ENCODE measurements at regions not wholly inside any gene's neighbourhood (a gene's known extent, or its start where the extent isn't known, plus 50 kb on each side); places are given as distances from the start of the nearest gene placed in this dataset.

DNA sequence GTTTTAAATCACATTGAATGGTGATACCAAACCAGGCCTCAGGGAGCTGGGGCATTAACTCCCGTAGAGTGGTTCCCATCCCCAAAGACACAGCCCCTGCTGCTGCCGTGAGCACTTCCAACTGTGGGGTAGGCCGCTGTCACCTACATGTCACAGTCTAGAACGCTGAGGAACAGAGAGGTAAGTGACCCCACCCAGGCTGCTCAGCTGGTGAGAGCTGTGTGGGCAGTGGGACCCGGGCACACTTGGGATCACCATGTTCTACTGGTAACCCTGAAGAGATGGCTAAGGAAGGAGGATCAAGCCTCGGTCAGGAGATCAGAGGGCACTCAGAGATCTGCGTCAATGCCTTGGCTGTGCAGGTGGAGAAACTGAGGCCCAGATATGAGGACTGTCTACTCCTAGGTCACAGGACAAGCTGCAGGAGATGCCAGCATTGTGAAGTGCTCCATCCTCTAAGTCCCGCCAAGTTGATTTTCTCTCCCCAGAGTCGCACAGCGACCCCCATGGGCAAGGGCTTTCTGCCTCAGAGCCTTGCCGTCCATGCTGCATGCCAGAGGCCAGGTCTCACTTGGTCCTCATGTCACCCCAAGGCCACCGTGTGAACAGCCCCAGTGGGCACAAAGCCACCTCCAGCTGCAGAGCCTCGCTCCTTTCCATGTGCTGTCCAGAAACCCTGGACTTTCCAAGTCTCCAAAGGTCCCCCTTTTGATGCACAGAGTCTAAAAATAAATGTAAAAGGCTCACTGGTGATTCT, 144.2 kb upstream of the OTOS start:
- no peak for DNase-seq (ENCODE audit: low read depth in 2 of 2)

DNA sequence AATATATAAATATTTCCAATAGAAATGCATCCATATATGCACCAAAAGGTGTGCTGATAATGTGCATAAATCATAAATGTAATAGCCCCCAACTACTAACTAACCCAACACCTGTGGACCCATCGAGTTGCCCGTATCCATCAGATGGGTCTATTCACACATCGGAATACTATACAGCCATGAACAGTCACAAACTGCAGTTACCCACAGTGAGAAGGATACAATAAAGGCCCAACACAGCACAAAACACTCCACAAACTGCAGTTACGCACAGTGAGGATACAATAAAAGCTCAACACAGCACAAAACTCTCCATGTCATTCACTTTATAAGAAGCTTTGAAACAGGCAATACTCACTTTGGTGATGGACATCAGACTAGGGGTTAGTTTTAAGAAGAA, 145.3 kb upstream of the OTOS start:
- DNase-seq (ENCODE audit: low read depth in 2 of 2): no peak

DNA sequence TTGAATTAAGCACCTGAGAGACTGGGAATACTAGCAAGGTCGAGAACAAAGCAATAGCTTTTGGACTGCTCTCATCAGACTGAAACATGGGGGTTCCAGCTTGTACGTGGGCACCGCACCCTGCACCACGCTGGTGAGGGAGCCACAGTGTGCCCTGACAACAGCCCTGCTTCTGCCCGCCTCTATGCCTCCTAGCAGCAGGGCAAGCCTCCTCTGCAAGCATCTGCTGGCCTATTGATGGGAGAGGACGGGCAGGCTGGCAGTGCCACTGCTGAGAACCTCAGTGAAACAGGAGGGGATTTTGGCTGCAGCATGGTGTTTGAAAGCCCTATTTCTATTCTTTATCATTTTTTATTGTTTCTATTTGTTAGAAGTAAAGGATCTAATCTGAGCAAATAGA, 146.1 kb upstream of the OTOS start:
- DNase-seq (ENCODE audit: low read depth in 2 of 2): no peak

DNA sequence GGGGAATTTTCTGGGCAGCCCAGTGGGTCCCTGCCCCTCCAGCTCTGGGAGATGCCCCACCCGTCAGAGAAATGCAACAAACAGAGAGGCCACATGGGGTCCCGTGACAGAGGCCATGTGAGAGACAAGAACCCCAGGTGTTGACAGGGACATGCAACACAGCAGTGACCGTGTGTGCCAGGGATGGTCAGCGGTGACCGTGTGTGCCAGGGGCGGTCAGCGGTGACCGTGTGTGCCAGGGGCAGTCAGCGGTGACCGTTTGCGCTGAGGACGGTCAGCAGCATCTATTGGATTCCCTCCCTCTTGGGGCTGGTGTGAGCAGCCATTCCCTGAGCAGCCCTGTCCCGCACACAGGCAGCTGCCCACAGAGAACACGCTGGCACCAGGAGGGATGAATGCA, 146.6 kb upstream of the OTOS start:
- DNase-seq (ENCODE audit: low read depth in 2 of 2): no peak

DNA sequence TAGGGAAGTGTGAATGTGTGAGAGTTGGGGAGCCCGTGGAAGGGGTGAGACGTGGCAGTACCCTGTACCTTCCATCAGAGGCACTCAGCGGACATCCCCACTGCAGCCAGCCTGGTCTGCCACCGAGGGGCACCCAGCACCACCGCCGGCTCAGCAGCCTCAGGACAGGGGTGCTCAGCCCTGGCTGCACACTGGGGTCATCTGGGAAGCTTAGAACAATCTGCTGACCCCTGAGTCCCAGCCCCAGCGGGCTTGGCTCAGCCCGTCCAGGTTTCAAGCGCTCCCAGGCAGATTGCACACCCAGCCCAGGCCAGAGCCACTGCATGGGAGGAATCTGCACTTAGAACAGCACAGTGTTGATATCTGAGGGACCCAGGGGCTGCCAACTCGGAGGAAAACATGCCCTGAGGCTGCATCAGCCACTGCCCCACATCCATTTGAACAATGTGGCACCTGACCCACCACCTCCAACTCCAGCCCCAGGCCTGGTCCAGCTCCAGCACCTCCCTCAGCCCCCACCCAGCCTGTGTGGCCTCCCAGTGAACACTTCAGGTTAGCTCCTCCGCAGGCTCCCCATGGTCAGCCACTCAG, 147.1 kb upstream of the OTOS start:
- no peak for DNase-seq (ENCODE audit: low read depth in 2 of 2)

DNA sequence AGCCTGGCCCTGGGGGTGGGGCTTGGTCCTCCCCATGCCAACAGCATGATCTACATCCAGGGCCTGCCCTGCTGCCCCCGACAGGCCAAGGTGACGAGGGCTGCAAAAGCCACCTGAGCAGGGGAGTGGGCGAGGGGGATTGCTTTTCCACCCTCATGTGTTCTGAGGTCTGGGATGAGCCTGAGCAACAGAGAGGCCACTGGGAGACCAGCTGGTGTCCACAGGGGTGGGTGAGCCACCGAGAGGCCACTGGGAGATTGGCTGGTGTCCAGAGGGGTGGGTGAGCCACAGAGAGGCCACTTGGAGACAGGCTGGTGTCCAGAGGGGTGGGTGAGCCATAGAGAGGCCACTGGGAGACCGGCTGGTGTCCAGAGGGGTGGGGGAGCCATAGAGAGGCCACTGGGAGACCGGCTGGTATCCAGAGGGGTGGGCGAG, 147.4 kb upstream of the GPC1 start:
- DNase-seq (ENCODE audit: low read depth in 2 of 2): no peak

DNA sequence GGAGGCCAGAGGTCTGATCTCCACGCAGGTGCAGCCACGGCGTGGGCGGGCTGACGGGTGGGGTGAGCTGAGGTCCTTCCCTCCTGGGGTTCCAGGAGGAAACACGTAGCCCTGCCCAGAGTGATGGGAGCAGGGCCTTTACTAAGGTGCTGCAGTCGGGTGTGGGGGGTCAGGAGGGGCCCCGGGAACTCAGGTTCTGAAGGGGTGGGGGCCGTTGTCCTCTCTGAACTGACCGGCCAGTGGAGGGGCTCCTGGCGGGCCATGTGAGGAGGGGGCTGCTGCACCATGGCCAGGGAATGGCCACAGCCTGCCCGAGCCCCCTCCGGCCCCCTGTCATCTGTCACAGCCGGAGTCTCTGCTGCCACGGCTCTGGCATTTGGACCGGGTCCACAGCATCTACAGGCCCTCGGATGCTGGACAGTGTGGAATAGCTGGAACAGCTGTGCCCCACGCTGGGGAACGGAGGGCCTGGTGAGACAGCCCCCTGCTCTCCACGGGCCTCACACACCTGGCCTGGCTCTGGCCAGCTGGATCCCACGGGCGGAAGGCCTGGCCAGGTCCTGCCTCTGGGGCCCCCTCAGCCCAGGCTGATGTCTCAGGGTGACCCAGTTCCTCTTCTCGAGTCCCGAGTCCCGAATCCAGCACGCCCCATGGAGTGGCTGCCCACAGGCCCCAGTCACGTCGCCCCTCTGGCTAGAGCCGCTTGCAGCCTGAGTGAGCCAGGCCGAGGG, 145.6 kb upstream of the GPC1 start:
- no peak for DNase-seq (ENCODE audit: low read depth in 2 of 2)

DNA sequence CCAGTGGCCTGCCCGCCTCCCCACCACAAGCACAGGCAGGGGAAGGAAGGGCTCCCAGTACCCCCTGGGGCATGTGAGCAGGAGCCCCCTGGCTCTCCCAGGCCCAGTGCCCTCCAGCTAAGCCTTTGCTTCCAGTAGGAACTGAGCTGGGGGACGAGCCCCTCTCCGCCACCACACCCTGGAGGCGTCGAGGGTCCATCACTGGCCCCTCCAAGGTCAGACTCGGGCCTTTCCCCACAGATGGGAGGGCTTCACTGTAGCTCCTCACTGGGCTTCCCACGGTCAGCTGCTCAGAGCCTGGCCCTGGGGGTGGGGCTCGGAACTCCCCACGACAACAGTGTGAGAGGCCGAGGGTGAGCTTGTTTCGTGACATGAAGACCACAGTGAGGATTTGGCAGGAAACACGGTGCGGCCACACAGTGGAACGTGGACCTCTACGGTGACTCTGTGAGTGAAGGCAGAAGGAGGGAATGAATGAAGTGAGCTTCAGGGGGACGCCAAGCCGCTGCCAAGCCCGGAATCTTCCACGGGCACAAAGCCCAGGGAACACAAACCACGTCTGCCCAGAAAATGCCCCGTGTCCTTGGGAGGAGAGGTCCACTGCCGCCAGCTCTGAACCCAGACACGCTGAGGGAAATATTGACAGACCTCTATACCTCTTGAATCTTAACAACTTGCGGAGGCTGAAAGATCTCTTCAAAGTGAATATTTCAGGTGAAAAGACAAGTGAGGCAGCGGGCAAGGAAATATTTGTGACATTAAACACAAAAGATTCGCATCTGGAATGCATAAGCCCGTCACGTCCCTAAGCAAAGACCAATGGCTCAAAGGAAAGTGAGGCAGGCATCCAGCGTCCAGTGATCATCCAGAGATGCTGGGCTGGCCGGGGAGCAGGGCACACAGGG, 144.8 kb upstream of the GPC1 start:
- no peak for DNase-seq (ENCODE audit: low read depth in 2 of 2)

DNA sequence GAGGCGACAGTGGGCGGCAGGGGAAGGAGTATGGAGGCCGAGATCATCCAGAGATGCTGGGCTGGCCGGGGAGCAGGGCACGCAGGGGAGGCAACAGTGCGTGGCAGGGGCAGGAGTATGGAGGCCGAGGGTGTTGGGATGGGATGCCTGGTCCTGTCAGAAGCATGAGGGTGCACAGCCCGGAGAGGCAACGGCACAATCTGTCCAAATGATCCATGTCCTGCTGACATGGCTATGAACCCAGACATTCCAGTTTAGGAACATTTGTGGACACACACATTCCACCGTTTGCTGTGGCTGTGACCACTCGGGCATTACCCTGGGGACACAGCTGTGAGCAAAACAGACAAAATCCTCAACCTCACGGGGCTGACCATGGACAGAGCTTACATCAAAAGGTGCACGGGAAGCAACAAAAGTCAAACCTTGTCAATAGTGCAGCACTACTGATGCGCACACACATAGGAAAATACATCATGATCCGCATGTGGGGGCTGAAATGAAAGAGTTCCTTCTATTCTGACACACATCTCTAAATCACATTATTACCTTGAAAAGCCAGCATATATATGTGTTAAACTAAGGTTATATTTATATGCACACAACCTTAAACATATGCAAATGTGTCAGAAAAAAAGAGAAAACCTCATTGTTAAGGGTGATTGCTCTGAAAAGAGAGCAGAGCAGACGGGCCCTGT, 144.0 kb upstream of the GPC1 start:
- DNase-seq (ENCODE audit: low read depth in 2 of 2): no peak

DNA sequence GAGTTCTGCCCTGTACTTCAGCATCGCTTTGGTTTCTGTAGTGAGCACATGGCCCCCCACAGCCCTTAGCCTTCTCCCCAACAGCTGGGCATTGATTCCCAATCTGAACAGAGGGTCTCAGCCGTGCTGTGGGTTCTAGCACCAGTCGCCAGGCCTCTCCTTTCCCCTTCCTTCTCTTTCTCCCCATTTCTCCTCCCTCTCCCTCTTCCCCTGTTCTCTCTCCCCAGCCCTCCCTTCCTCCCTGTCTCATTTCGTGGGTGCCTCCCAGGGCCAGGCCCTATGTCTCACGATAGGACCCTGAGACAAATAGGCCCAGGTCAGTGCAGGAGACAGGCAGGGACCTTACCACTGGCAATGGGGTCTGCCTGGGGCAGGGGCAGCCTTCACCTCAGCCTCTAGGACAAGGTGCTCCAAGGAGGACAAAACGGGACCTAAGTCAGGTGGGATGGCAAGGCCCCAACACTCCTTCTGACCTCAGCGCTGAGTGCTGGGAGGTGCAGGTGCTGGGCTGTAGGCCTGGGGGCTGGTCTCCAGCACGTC, 143.4 kb upstream of the GPC1 start:
- DNase-seq (ENCODE audit: low read depth in 2 of 2): no peak

DNA sequence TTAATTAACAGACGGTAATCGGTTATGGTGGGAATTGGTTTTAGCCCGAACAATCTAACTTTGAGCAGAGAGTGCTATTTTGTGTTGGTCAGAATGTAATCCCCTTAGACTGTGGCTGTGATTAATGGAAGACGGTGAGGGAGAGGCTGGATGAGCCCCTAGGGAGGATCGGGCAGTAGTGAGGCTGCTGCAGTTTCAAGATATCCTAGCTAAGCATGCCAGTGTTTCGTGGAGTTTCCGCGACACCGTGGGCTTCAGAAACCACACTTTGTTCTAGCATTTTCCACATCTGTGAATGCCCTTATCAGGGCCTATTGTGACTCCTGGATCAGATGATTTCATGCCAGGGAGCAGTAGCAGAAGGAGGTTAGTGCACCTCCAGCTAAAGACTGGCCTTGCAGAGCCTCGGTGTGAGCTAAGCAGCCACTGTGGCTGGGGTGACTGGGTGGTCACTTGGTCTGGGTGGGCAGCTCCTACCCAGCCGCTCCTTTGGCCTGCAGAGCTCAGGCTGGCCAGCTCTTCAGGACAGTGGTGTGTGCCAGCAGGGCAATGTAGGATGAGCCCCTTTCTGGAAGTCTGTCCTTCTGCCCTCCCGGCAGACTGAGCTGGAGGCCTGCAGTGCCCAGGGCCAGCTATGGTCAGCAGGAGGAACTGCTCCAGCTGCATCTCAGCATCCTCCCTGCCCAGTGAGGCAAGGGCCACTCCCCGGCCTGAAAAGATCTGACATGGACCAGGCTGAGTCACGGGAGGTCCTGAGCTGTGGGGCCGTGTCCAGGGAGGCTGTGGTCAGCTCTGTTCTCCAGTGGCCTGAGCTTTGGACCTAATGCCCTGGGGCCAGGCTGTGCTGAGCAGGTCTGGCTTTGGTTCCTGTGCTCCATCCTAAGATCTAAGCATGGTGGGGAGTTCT, 142.6 kb upstream of the GPC1 start:
- DNase-seq (ENCODE audit: low read depth in 2 of 2): no peak

DNA sequence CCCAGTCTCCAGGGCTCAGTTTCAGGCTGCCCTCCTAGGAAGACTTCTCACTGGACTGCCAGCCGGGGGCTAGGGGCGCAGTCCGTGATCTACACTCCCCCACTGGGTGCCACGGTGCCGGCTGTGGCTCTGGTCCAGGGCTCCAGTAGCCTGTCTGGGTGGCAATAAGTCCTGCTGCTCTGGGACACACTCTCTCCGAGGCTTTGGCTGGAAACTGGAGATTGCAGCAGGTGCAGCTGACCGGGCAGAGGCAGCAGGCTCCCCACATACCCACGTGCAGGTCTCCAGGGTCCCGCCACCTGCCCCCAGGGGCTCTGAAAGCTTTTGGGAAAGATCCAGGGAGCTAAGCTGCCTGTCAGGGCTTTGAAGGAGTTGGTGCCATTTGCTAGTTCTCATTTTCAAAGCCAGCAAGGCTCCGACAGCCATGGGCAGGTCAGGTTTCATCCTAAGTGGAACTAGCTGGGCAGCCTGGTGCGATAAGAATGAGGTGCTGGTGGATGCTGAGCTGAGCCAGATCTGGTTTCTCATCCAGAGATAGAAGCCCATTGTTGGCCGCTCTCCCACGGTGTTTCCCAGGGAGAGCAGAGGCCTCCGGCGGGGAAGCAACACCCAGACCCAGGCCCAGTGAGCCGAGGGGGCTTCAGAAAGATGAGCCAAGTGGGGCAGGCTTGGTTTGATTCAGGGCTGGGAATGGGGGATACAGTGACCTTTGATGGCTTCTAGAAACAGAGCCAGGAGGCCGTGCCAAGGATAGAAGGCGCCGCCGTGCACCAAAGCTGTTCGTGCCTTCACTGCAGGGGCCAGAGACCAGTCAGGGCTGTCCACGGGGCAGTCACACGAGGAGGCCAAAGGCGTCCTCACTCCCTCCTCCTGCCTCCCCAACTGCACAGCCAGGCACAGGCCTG, 141.7 kb upstream of the GPC1 start:
- DNase-seq (ENCODE audit: low read depth in 2 of 2): no peak

DNA sequence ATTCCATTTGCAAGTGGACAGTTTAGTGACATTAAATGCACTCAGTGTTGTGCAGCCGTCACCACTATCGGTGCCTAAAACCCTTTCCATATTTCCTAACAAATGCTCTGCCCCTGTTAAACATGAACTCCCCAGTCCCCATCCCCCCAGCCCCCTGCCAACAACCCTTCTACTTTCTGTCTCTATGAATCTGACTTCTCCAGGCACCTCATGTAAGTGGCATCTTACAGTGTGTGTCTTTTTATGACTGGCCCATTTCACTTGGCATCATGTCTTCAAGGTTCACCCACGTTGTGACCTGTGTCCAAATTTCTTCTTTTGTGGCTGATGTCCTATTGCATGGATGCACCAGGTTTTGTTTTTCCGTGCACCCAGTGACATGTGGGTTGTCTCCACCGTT, 140.9 kb upstream of the GPC1 start:
- no peak for DNase-seq (ENCODE audit: low read depth in 2 of 2)

DNA sequence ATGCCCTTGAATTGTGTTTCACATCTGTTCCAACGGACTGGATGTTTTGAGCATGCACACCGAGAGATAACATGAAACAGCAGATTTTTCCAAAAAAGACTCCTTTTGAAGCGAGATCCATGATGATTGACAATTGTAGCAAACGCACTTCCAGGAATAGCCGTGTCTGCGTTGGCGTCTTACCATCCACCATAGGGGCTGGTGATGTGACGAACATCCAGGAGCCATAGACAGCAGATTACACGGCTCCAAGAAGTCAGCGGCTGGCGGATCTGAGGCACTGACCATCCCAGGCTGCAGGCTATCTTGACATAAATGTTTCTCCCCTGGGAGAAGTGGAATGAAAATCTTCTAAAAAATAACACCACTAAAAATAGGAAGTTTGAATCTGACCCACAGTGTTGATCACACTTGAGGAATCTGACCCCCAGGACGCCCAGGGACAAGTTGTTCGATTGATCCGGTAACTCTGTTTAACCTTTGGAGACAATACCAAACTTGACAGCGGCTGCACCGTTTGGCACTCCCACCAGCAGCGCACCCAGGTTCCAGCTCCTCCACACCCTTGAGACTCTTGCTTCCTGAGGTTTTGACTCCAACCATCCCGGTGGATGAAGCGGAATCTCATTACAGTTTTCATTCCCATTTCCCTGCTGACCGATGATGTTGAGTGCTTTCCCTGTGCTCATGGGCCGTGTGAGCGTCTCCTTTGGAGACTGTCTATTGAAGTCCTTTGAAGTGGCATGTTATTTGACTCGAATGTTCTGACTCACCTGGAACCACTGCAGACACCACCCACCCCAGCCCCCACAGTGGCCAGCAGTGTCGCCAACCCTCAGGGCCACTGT, 140.0 kb upstream of the GPC1 start:
- no peak for DNase-seq (ENCODE audit: low read depth in 2 of 2)

DNA sequence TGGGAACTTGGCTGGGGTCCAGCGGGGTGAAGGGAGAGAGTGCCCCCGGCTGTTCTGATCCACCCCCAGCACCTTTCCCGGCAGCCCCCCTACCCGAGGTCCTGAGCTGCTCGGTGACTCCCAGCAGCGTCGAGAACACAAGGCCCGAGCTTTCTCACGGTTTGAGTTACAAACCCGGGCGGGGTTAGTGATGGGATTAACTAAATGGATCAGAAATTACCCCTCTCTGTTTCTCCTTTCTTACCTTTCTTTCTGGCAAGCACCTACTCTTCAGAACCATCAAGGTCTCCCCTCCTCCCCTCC, 139.4 kb upstream of the GPC1 start:
- no peak for DNase-seq (ENCODE audit: low read depth in 2 of 2)

DNA sequence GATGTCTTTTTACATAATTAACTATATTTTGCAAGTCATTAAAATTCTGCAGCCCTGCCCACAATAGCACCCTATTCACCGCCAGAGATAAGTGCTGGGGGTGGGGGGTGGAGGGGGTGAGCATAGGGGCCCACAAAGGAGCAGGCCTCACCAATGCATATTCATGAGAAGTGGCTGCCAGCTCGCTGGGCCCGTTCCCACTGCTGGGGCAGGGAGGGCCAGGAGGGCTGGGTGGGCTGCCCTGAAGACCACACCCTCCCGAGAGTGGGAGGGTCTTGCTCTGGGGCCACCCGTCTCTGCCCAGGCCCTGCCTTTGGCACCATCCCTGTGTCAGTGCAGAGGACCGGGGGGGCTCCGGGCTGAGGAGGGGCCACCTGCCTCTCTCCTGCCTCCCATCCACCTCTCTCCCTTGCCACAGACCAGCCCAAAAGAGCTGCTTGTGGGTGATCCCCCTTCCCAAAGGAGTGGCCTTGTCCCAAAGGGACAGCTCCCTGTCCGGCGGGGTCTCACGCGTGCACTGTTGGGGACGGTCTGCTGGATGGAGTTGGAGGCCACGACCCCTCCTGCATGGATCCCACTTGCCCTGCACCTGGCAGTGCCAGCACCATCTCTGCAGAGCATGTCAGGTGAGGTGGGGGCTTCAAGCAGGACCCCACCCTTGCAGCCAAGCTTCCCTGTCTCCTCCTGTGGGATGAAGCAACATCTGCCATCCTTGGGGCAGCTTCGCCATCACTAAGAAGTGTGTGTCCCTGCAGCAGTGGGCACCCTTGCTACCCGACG, 138.8 kb upstream of the GPC1 start:
- DNase-seq (ENCODE audit: low read depth in 2 of 2): no peak
